Ramos (cell line): ENCODE measurements at regions not wholly inside any gene's neighbourhood (a gene's known extent, or its start where the extent isn't known, plus 50 kb on each side); places are given as distances from the start of the nearest gene placed in this dataset.

Source experiments
- in situ Hi-C: fragments of 300-500 bp; cut with MboI; formaldehyde crosslinking; loops from one replicate; pipeline ENCODE4 v1.14.3; 2022; ENCODE audit warnings: low sequenced_read_pairs; ENCODE audit not compliant: unreplicated experiment

DNA sequence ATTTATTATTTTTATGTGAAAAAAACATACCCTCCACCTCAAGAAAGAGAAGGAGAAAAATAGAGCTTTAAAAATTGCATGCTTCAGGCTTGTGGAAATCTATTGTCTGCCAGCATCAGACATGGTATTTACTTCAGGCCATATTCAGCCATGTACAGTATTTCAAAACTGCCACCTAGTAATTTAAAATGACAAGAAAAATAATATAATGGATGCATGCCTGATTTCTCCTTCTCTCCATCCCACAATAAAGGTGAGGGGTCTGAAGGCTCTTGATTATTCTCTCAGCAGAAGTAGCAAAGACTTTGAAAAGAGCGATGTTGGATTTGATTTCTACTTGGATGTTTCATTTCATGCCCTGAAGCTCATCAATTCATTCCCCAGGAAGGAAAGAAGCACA, 250.7 kb downstream of the TBC1D4 start:
- in situ Hi-C loops, result no loop called here

DNA sequence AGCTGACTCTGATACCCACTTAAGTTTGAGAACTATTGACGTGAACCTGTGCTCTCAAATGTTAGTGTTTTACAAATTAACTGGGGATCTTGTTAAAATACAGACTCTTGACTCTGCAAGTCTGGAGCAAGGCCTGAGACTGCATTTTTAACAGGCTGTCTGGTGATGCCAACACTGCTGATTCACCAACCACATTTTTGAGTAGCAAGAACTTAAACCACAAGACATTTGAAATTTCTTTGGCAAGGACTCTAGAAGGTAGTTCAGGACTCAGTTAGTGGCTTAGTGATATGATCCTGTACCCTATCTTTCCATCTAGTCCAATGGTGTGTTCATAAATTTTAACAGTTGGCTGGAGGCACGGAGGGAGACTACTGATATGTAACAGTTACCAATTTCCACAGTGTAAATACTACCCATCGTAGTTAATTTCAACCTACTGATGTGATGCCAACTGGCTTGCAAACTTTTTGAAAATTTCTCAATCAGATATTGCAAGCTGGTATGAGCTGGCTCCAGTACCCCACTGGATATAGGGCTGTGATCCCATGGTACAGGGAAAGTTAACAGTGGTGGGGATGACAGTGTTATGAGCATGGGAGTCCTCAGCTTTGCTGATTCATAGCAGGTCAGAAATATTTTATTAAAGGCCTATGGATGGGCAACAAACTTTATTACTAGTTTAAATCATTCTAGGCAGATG, 255.1 kb downstream of the TBC1D4 start:
- in situ Hi-C loops, result loop anchor here (10.0 kb wide), 1 partner anchor 1472 kb away; no protein-coding TSS in a partner anchor

DNA sequence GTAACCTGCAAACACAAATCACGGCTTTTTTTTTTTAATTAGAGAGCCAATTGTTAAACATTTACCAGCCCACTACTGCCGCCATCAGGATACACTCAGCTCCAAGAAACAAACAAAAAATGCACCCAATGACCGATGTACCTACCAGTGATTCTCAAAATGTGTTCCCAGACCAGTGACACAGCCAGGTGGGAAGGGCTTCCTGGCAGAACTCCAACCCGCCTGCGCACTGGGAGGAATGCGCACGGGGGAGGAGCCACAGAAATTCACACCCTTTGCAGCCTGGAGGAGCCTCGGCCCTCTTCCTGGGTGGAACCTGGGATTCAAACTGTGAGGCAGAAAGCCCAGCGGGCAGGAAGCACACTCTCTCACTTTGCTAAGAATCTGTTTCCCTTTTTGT, 255.9 kb downstream of the TBC1D4 start:
- in situ Hi-C loops, result loop anchor here (10.0 kb wide), 1 partner anchor 1471 kb away; no protein-coding TSS in a partner anchor

DNA sequence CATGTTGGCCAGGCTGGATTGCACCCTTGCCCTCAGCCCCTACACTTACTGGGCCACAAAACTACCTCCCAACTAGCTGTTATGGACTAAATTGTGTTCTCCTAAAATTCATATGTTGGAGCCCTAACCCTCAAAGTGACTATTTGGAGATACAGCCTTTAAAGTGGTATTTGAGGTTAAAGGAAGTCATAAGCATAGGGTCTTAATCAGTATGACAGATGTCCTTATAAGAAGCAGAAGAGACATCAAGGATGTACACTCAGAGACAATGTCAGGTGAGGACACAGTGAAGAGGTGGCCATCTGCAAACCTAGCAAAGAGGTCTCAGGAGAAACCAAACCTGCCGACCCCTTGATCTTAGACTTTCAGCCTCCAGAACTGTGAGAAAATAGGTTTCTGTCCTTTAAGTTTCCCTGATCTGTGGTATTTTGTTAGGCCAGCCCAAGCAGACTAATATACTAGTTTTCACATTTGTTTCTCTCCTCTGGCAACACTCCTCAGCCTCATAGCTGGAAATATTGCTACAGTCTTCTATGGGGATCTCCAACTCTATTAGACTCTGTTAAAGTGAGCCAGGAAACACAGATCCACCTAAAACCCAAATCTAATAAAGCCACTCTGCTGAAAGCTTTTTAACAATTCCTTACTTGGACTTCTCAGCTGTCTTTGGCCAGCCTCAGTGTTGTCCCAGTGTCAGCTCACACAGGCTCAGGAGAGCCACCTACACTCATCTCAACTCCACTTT, 256.5 kb downstream of the TBC1D4 start:
- in situ Hi-C loops, result loop anchor here (10.0 kb wide), 1 partner anchor 1471 kb away; no protein-coding TSS in a partner anchor

DNA sequence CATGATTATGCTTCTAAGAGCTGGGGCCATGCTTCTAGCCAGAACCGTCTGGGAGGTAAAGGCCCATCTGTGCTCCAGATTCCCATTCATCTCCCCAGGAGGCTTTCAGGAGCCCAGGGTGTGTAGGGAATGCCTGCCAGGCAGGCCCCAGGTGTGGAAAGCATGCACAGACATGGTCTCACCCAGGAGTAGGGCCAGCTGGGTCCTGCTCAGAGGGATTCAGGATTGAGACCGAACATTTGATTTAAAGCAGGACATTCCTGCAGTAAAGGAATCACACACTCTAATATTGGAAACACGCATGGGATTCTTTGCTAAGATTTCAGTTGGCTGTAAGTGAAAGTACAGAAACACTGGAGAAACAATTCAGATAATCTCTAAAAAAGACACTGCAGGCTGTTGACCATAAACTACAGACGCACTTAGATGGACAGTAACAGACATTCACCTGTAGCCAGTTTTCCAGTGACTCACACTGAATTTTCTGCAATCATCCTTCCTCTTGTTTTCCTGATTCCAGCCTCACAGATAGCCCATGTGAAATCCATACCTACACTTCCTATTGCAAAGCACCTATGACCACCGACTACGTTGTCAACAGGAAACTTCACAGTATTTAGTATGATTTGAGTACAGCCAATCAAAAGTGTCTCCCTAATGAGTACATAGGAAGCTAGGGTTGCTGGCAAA, 257.8 kb downstream of the TBC1D4 start:
- in situ Hi-C loops, result loop anchor here (10.0 kb wide), 1 partner anchor 1469 kb away; no protein-coding TSS in a partner anchor

DNA sequence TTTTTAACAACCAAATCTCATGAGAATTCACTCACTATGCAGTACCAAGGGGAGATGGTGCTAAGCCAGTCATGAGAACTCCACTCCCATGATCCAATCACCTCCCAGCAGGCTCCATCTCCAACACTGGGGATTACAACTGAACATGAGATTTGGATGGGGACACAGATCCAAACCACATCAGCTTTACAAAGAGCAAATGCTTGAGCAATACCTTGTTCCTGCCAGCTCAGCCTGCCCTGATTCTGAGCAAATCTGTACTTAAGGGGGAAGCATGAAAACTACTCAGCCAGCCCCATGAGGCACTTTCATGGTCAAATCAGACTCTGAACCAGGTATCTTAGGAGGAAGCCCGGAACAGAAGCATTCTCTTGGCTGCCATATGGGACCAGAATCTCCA, 259.9 kb downstream of the TBC1D4 start:
- in situ Hi-C loops, result loop anchor here (10.0 kb wide), 1 partner anchor 1467 kb away; no protein-coding TSS in a partner anchor

DNA sequence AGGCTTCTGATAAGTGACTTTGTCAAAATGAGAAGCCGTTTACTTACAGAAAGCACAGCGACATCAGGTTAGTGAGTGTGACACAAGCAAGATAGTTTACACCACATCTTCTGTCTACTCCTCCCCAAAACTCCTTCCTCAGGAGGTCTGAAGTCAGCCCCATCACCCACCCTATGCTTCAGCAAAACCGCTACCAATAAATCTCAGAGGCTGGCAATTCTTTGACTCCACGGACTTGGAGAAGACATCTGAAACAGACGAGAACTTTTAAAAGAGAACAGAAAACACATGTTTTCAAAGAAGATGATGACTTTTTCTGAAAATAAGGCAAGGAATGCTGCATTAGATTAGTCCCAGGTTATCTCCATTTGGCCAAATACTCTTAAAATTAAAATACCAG, 261.1 kb downstream of the TBC1D4 start:
- in situ Hi-C loops, result loop anchor here (10.0 kb wide), 1 partner anchor 1466 kb away; no protein-coding TSS in a partner anchor

DNA sequence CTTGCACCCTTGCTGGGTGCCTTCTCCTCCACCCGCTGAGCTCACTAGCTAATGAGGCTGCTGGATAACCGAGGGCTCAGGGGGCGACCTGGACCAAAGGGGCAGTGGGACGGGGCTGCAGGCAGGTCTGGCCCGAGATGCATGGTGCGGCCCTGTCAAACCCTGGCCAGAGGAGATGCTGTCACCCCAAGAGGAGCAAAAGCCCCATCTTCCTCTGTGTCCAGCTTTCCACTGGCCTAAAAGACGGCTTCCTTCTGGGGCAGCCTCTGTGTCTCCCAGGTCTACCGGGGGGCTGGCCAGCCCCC, 261.8 kb downstream of the TBC1D4 start:
- in situ Hi-C loops, result loop anchor here (10.0 kb wide), 1 partner anchor 1465 kb away; no protein-coding TSS in a partner anchor

DNA sequence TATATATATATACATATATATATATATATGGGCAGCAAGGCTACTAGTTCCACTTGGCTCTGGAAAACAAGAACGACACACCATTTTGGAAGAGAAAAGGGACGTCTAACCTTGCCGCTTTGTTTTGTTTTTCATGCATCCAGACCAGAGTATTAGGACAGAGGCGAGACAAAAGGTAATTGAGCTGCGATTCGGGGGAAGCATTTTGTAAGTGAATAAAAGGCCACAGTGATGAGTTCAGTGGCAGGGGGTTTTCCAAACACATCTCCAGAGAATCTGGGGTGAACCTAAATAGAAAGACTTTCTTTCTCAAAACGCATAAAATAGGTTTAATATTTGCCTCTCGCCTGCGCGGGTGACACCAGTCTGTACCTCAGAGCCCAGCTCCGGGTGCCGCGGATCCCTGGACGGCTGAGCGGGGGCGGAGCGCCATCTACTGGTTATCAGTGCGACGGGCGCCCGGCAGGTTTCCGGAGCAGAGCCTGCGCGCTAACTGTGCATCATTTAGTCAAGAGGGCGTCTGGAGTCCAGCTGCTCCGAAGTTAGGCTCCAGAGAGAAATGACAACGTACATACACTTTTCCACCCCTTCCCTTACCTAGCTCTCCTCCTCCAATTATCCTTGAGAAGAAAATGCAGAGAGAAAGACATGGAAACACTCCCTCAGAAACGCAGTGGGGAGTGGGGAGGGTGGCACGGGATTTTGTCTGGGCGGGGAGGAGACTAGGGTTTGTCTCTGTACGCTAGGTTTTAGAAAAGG, 262.3 kb downstream of the TBC1D4 start:
- in situ Hi-C loops, result loop anchor here (10.0 kb wide), 1 partner anchor 1465 kb away; no protein-coding TSS in a partner anchor

DNA sequence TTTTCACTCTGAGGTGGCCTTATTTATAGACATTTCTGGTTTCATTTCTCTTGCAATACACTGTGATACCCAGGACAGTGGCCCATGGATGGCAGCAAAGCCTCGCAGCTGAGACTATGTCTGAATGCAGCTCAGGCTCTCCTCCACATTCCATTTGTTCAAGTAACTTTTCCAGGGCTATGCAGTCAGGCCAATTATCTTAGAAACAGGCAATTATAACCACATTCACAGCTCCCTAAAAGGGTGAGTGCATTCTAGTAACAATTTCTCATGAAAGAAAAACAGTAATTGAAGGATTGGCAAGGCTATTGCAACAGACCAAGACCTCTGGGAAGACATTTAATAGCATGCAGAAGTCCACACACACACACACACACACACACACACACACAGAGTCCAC, 264.0 kb downstream of the TBC1D4 start:
- in situ Hi-C loops, result no loop called here

DNA sequence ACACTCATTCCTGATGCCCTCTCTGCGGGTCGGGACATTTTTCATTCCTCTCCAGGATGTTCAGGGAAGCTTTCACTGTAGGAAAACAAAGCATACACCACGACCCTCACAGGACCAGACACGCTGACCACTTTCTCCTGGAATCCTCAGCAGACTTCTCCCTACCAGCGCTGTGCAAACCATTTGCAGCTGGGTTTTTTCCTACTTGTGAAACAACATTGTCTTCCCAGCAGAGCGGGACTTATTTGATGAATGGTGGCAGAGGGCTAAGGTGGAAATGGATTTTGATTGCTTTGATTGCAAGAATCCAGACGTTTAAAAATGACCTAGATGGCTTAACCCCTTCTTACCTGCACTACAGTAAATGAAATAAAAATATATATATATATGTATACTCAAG, 265.9 kb downstream of the TBC1D4 start:
- in situ Hi-C loops, result no loop called here

DNA sequence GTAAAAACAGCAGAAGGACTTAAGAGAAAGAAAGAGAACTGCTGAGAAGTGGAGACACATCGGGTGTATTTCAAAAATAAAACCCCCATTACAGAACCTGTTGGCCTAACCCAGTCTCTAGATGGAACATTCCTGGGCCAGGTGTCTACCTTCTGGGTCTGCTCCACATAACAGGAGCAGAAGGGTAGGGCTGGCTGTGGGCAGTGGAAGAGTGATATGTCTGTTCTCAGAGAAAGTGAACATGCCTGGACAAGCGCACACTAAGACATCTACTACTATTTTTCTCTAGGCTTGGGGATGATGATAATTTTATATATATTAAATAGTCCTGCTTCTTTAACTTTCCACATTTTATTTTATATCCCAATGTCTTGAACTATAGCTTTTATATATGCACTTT, 267.1 kb downstream of the TBC1D4 start:
- in situ Hi-C loops, result no loop called here

DNA sequence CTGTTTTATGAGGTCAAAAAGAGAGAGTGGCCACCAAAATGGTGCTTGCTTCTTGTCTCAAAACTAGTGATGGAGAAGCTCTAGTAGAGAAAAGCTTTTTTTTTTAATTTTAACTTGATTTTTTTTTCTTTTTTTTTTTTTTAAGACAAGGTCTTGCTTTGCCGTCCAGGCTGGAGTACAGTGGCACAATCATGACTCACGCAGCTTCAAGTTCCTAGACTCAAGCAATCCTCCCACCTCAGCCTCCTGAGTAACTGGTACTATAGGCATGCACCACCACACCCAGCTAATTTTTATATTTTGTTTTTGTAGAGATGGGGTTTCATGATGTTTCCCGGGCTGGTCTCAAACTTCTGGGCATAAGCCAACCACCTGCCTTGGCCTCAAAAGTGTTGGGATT, 279.0 kb downstream of the TBC1D4 start:
- in situ Hi-C loops, result no loop called here

DNA sequence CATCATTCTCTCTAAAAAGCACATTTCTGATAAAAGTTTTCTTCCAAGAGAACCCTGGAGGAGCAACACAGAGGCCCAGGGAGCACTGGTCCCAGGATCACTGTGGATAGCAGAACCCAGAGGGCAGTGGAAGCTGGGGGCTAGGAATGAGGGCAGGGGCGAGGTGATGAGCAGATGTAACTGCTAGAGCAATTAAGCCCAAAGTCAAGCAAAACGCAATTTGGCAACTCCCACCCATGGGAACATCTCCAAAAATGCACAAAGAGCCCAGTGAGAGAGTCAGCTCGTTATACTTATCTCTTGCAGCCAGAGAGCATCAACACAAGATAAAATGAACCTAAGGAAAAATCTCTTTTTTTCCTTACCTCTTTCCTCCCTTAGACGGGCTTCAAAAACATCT, 284.2 kb downstream of the TBC1D4 start:
- in situ Hi-C loops, result no loop called here

DNA sequence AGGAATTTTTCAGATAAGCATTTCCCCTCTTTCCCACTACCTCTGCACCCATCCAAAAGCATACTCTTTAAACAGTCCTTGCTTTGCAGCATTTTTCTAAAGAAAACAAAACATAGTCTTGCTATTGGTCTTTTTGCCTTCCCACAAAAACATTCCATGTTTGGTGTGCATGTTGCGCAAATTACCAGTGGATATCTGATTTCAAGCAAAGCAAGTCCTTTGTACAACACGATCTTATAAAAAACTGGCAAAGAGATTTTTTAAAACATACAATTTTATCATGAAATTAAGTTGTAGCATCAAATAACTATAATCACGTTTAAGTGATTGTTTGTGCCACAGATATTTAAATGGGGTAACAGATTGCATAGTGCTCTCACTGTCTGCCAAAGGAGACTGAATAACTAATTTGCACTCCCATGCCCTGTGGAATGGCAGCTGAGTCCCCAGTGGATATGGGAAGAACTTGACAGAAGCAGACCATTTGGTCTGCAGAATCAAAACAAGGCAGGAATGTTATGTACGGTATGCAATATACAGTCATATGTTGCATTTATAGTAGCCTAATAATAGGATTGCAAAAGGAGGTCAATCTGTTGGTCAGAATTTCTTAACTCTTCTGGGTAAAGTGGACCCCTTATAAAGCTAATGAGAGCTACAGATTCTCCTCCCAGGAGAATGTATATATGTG, 285.7 kb downstream of the TBC1D4 start:
- in situ Hi-C loops, result no loop called here

DNA sequence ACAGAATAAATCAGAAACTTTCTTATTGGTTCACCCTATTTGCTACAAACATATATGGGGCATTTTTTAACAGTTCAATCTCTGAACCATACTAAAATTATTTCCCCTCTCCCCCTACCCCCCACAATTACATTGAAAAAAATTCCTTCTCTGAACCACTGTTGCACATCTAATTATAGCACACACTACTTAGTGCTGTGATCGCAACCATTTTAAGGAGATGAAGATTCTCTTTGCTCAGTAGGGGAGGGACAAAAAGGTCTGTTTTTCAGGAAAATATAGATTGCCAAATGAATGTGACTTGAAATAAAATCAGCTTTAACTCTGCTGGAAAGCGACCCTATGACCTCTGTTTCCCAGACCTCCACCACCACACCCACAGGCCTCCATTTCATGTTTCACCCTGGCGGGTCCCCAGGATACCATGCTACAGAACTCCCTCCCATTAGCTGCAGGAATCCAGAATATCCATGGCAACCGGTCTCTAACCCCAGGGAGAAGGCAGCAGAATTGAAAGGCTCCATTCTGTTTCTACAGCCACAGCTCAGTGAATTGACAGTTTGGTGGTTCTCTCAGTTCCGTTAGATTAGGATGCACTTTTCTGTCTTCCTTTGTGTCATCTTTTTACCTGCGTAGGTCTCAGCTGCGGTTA, 286.3 kb downstream of the TBC1D4 start:
- in situ Hi-C loops, result no loop called here

DNA sequence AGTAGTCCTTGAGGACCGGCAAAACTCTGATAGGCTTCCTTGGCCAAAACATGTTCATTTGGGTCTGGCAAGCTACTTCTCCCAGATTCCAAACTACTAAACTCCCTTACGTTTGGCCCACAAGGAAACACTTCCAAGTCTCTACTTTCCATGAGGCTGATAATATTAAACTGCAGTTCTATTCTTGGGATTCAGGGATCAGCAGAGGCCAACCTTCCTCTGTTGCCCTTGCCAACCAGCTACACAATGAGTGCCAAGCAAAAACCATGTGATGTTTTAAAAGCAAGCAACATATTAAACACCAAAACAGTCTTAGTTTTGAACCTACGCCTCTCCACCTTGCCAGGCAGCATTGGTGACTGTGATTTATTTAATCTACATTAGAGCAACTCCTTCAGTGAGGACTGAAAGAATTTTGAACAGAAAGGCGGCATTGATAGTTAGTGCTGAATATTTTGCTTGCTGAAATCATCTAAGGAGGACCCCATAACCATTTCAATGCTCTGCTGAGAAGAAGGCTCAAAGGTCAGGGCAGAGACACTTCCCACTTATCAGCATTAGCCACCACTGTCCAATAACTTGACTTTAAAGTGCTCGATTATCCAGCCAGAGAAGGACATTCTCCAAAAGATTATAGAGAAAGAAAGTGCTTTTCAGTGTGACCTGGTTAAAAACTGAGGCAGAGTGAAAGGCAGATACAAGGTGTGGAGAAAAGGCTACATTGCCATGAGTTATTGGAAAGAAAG, 287.1 kb downstream of the TBC1D4 start:
- in situ Hi-C loops, result no loop called here

DNA sequence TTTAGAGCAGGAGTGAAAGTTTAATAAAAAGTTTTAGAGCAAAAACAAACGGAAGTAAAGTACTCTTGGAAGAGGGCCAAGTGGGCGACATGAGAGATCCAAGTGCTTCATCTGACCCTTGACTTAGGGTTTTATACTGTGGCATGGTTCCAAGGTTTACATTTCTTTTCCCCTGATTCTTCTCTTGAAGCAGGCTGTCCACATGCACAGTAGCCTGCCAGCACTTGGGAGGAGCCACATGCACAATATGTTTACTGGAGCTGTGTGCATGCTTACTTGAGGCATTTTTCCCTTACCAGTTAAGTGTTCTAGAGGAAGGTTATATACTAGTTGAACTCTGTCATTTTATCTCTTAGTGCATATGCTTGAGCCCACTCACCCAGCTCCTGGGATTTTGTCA, 295.6 kb downstream of the TBC1D4 start:
- in situ Hi-C loops, result no loop called here

DNA sequence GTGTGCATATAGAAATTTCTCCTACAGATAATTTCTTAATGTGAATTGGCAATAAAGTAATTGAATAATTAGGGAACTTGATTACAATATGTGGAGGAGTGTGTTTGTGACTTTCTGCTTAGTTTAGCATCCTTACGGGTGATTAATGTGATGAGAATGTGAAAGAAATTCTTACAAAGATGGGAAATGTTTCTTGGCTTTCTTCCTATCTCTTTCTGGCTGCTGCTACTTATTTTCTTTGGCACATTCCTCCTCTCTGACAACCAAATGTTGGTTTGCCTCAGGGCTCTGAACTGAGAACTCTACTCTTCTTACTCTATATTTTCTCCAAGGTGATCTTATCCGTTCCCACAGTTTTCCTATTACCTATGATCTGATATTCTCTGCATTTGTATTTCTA, 300.1 kb downstream of the TBC1D4 start:
- in situ Hi-C loops, result no loop called here
